Loucy (cell line): ENCODE measurements at regions not wholly inside any gene's neighbourhood (a gene's known extent, or its start where the extent isn't known, plus 50 kb on each side); places are given as distances from the start of the nearest gene placed in this dataset.

Source experiments
- H2AFZ ChIP-seq: fragments of 200-600 bp; sonication (generic); 2 replicates; pipeline ENCODE4 v1.6.0; 2016; ENCODE audit warnings: antibody characterized with exemption, mild to moderate bottlenecking, low read length, moderate library complexity
- H3F3A ChIP-seq: fragments of 200-600 bp; 2 replicates; pipeline ENCODE4 v1.6.0; 2016; ENCODE audit warnings: antibody characterized with exemption, low read depth, mild to moderate bottlenecking
- H3K27me3 ChIP-seq: fragments of 200-600 bp; sonication (generic); 2 replicates; pipeline ENCODE4 v1.6.1; 2014; ENCODE audit warnings: low read length, mild to moderate bottlenecking; ENCODE audit not compliant: insufficient read depth, poor library complexity, severe bottlenecking
- H3K36me3 ChIP-seq: fragments of 200-600 bp; sonication (generic); 2 replicates; pipeline ENCODE4 v1.6.1; 2016; ENCODE audit warnings: low read length; ENCODE audit not compliant: insufficient read depth
- H3K4me1 ChIP-seq: fragments of 200-600 bp; sonication (generic); 2 replicates; pipeline ENCODE4 v1.5.1; 2014; ENCODE audit warnings: low read length, mild to moderate bottlenecking; ENCODE audit not compliant: insufficient read depth, poor library complexity, severe bottlenecking
- H3K4me2 ChIP-seq: fragments of 200-600 bp; sonication (generic); 2 replicates; pipeline ENCODE4 v1.6.0; 2014; ENCODE audit warnings: antibody characterized with exemption, low read length, low read depth, mild to moderate bottlenecking; ENCODE audit not compliant: poor library complexity, severe bottlenecking
- H3K4me3 ChIP-seq: fragments of 200-600 bp; sonication (generic); 2 replicates; pipeline ENCODE4 v1.5.1; 2014; ENCODE audit warnings: low read length, mild to moderate bottlenecking, mixed read lengths; ENCODE audit not compliant: poor library complexity, severe bottlenecking
- H3K79me2 ChIP-seq: fragments of 200-600 bp; sonication (generic); 2 replicates; pipeline ENCODE4 v1.6.1; 2014; ENCODE audit warnings: low read length; ENCODE audit not compliant: insufficient read depth
- H3K9ac ChIP-seq: fragments of 200-600 bp; sonication (generic); 2 replicates; pipeline ENCODE4 v1.6.0; 2014; ENCODE audit warnings: mild to moderate bottlenecking, low read depth, low read length, moderate library complexity; ENCODE audit not compliant: poor library complexity, severe bottlenecking
- H3K9me2 ChIP-seq: fragments of 200-600 bp; sonication (generic); replicated peaks from 2 replicates; pipeline ENCODE4 v1.6.1; 2016; ENCODE audit warnings: low read depth, low read length, mixed read lengths
- H3K9me3 ChIP-seq: fragments of 200-600 bp; sonication (generic); 2 replicates; pipeline ENCODE4 v1.6.1; 2014; ENCODE audit warnings: mild to moderate bottlenecking, antibody characterized with exemption, low read length, low read depth; ENCODE audit not compliant: insufficient read depth
- H4K20me1 ChIP-seq: fragments of 200-600 bp; sonication (generic); 2 replicates; pipeline ENCODE4 v1.6.0; 2014; ENCODE audit warnings: antibody characterized with exemption, low read length, mild to moderate bottlenecking; ENCODE audit not compliant: insufficient read depth, poor library complexity, severe bottlenecking
- EZH2phosphoT487 ChIP-seq: fragments of 200-600 bp; IDR thresholded peaks from 2 replicates; pipeline ENCODE4 v1.6.1; 2018; ENCODE audit warnings: antibody characterized with exemption, mild to moderate bottlenecking, moderate library complexity, borderline replicate concordance
- TF ChIP-seq, protein P1 (sequence below): fragments of 200-600 bp; sonication (generic); conservative IDR thresholded peaks from 2 replicates; pipeline ENCODE4 v1.5.1; 2014; ENCODE audit warnings: mild to moderate bottlenecking, antibody characterized with exemption, low read length

- TF ChIP-seq, protein P1, sequence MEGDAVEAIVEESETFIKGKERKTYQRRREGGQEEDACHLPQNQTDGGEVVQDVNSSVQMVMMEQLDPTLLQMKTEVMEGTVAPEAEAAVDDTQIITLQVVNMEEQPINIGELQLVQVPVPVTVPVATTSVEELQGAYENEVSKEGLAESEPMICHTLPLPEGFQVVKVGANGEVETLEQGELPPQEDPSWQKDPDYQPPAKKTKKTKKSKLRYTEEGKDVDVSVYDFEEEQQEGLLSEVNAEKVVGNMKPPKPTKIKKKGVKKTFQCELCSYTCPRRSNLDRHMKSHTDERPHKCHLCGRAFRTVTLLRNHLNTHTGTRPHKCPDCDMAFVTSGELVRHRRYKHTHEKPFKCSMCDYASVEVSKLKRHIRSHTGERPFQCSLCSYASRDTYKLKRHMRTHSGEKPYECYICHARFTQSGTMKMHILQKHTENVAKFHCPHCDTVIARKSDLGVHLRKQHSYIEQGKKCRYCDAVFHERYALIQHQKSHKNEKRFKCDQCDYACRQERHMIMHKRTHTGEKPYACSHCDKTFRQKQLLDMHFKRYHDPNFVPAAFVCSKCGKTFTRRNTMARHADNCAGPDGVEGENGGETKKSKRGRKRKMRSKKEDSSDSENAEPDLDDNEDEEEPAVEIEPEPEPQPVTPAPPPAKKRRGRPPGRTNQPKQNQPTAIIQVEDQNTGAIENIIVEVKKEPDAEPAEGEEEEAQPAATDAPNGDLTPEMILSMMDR = no peak
- TF ChIP-seq EZH2phosphoT487 = no peak
- H3K4me3 ChIP-seq = no peak overlapping the region
- no peaks in the 10 kb centered on the region for H3K4me1 ChIP-seq
- H3K79me2 ChIP-seq = no peaks in the 10 kb centered on the region
- H3K9ac ChIP-seq = no peak overlapping the region
- no peaks in the 10 kb centered on the region for H3F3A ChIP-seq
- H3K36me3 ChIP-seq = no peaks in the 10 kb centered on the region
- H3K27me3 ChIP-seq = no peaks in the 10 kb centered on the region
- H3K9me2 ChIP-seq = no peaks in the 10 kb centered on the region
- H3K9me3 ChIP-seq = no peaks in the 10 kb centered on the region
- H3K4me2 ChIP-seq = no peak overlapping the region
- no peaks in the 10 kb centered on the region for H4K20me1 ChIP-seq
- no peak overlapping the region for H2AFZ ChIP-seq
Observed at GRCh38 chr9:22893196-22893843, 446.7 kb downstream of the DMRTA1 start.

DNA sequence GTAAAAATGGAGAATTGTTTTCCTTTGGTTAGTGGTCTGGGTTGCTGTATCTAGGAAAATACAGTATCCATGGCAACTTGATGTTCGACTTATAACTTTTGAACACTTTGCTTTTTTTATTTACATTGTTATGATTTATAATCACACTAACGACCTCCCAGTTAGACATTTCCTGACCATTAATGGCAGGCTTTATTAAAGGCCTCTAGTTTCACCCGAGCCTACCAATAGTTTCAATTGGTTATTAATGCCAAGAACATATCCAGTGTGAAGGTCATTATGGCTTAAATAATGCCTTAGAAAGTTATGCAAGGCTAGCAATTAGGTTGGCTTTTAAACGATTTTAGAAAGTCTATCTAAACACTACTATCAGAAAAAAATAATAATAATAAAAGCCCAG is 452.0 kb downstream of the DMRTA1 start:
- H2AFZ ChIP-seq = no peak overlapping the region
- H3F3A ChIP-seq = no peaks in the 10 kb centered on the region
- H3K27me3 ChIP-seq = no peaks in the 10 kb centered on the region
- no peaks in the 10 kb centered on the region for H3K36me3 ChIP-seq
- TF ChIP-seq EZH2phosphoT487 = no peak
- TF ChIP-seq, protein P1 = no peak
- no peak overlapping the region for H3K4me2 ChIP-seq
- H3K9me2 ChIP-seq = no peaks in the 10 kb centered on the region
- H4K20me1 ChIP-seq = no peaks in the 10 kb centered on the region
- no peak overlapping the region for H3K4me3 ChIP-seq
- no peaks in the 10 kb centered on the region for H3K9me3 ChIP-seq
- no peaks in the 10 kb centered on the region for H3K79me2 ChIP-seq
- no peaks in the 10 kb centered on the region for H3K4me1 ChIP-seq
- no peak overlapping the region for H3K9ac ChIP-seq

DNA sequence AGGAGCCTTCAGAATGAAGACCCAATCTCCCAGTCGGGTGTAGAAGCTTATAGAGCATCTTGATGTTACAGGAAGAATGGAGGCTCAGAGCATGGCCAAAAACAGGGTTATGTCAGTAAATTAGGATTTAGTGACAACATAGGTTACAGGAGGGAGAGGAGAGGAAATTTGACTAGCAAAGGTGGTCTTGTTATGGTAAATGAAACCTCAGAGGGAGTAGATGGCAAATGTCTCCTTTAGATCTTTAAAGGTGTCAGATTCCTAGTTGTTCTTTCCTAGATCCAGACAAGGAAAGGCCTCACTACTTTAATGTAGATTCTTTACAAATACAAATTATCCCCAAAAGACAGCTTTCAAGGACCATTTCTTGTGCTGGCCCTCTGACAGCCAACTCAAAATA is 465.0 kb downstream of the DMRTA1 start:
- Histone ChIP-seq H3F3A (no peaks in the 10 kb centered on the region), H3K4me3 (no peak overlapping the region), H3K9me2 (no peaks in the 10 kb centered on the region), H3K9me3 (no peaks in the 10 kb centered on the region), H3K36me3 (no peaks in the 10 kb centered on the region), H3K9ac (no peak overlapping the region), H3K4me1 (no peaks in the 10 kb centered on the region), H4K20me1 (no peaks in the 10 kb centered on the region), H2AFZ (no peak overlapping the region), H3K27me3 (no peaks in the 10 kb centered on the region), H3K79me2 (no peaks in the 10 kb centered on the region), H3K4me2 (no peak overlapping the region)
- TF ChIP-seq EZH2phosphoT487 = no peak
- TF ChIP-seq, protein P1 = no peak
